ENCODE measurements at regions not wholly inside any gene's neighbourhood (a gene's known extent, or its start where the extent isn't known, plus 50 kb on each side); places are given as distances from the start of the nearest gene placed in this dataset.

- no peak overlapping the region for H3K27ac ChIP-seq (ENCODE audit: low read depth, low read length)
- CTCF ChIA-PET (ENCODE audit: partially characterized antibody), result interaction anchor here (0.7 to 6.0 kb wide), 9 partner anchors 13 to 123 kb away, joined by 3 to 35 read pairs (median 3); no protein-coding TSS in a partner anchor
These were observed 69.3 kb upstream of the HK2 start for GRCh38 chr2:74764429-74765272.

More at GRCh38 chr2:74764429-74765272, 69.3 kb upstream of the HK2 start:
- H3K4me3 ChIP-seq (ENCODE audit: extremely low read depth in 1 of 4, insufficient read depth in 2 of 4, low read depth in 3 of 4, low read length in 4 of 4), result no peak overlapping the region
- H2BK20ac ChIP-seq (ENCODE audit: low read length), result peak overlapping the region; percentile 44; the same call in 1 of the 2 replicates
- 0 out of 2 replicates have a peak overlapping the region, but pooled peaks have one; percentile 23 for H2AFZ ChIP-seq (ENCODE audit: low read length)
- POLR2A ChIA-PET (ENCODE audit: partially characterized antibody), result no interaction called here
- H4K20me1 ChIP-seq (replicated peaks in 1 of 2; ENCODE audit: control insufficient read depth in 1 of 2, insufficient read depth in 2 of 2, low read length in 2 of 2), result no peaks in the 10 kb centered on the region
- no peak overlapping the region for H2BK15ac ChIP-seq (ENCODE audit: low read length)
- no peak overlapping the region for H2AK5ac ChIP-seq (ENCODE audit: low read depth, low read length)
- H3K79me2 ChIP-seq (ENCODE audit: control insufficient read depth in 1 of 2, insufficient read depth in 2 of 2, low read length in 2 of 2), result no peaks in the 10 kb centered on the region
- H3K23me2 ChIP-seq (ENCODE audit: low read depth, low read length), result no peaks in the 10 kb centered on the region
- no peaks in the 10 kb centered on the region for H3K36me3 ChIP-seq (ENCODE audit: control insufficient read depth in 2 of 4, insufficient read depth in 4 of 4, low read length in 3 of 4)
- DNase-seq (ENCODE audit: low read depth in 1 of 2, low spot score in 2 of 2) (no peak), FAIRE-seq (no peak)
- H3K4me1 ChIP-seq (replicated peaks in 1 of 4; ENCODE audit: control insufficient read depth in 3 of 4, insufficient read depth in 4 of 4, low read length in 3 of 4), result peaks cover 0 to 9% (median 4%) of the 10 kb centered on the region in 4 experiments; a peak in 5 of 7 replicates
- no peak overlapping the region for H3K56ac ChIP-seq (replicated peaks; ENCODE audit: insufficient read length, low read depth, low read length)
- H3K4me2 ChIP-seq (ENCODE audit: insufficient read depth in 1 of 2, low read depth in 2 of 2, low read length in 2 of 2), result no peak overlapping the region
- no peak overlapping the region; the same call in 1 of the 2 replicates for H2BK12ac ChIP-seq (ENCODE audit: low read depth, low read length)
- no peak overlapping the region for H3K14ac ChIP-seq (ENCODE audit: insufficient read length)
- peak overlapping the region; percentile 60; the same call in 1 of the 2 replicates for H2BK5ac ChIP-seq (ENCODE audit: low read depth, low read length)
- no peaks in the 10 kb centered on the region for H3K9me3 ChIP-seq (ENCODE audit: insufficient read depth in 2 of 2, low read depth in 1 of 2, low read length in 1 of 2)
- H3K4ac ChIP-seq (replicated peaks; ENCODE audit: insufficient read length, low read depth, low read length), result no peak overlapping the region
- H3K79me1 ChIP-seq (ENCODE audit: low read depth, low read length), result no peaks in the 10 kb centered on the region
- no peak overlapping the region for H3K23ac ChIP-seq (ENCODE audit: insufficient read length)
- H3K27me3 ChIP-seq (replicated peaks in 1 of 4; ENCODE audit: control insufficient read depth in 3 of 4, extremely low read depth in 1 of 4, insufficient read depth in 3 of 4, low read length in 3 of 4), result no peaks in the 10 kb centered on the region
- no peak overlapping the region for H2BK120ac ChIP-seq (replicated peaks; ENCODE audit: low read depth, low read length)
- no peak overlapping the region for H3K9ac ChIP-seq (replicated peaks in 1 of 4; ENCODE audit: extremely low read depth in 1 of 4, low read depth in 3 of 4, low read length in 3 of 4)
- 89% methylated on average over 5 of the region's 5 CpGs; no CpG with 5 or more reads in 1 of the 2 experiments for WGBS, 2 experiments (ENCODE audit: extremely low coverage in 1 of 2, insufficient coverage in 1 of 2, insufficient read length in 1 of 2, insufficient replicate concordance in 2 of 2, low coverage in 1 of 2, low lambda C conversion rate in 2 of 2, missing lambda C conversion rate in 1 of 2)
- TF ChIP-seq HDAC2 (IDR thresholded peaks at IDR 0.05; ENCODE audit: borderline replicate concordance in 1 of 2, low read depth in 2 of 2, low read length in 2 of 2), result no peak
- TF ChIP-seq SAP30 (IDR thresholded peaks at IDR 0.05; ENCODE audit: insufficient read depth, insufficient replicate concordance, low read length), result no peak
- H4K5ac ChIP-seq (ENCODE audit: insufficient read length, low read depth, low read length), result no peak overlapping the region
- no peak overlapping the region for H4K8ac ChIP-seq (ENCODE audit: extremely low read depth, insufficient read depth, low read length)
- H3K18ac ChIP-seq (ENCODE audit: extremely low read depth, low read length), result no peak overlapping the region
- no peak overlapping the region for H4K91ac ChIP-seq (replicated peaks; ENCODE audit: insufficient read length, low read length)

All from H1 (cell line).